Stimulated activated CD8-positive, alpha-beta memory T cell treated with anti-CD3 and anti-CD28 coated beads, Interleukin-4, amount 100 ng/mL, for 48 hours (primary cell): ENCODE measurements at regions not wholly inside any gene's neighbourhood (a gene's known extent, or its start where the extent isn't known, plus 50 kb on each side); places are given as distances from the start of the nearest gene placed in this dataset.
"Not testable (repeated sequence)": the region's sequence is repeated elsewhere in the genome, so short reads cannot be mapped to it uniquely, and the experiment has no call there.

ENCODE experiments used
- DNase-seq: peaks from one replicate; pipeline ENCODE4 v3.0.0-alpha.2; 2020

DNA sequence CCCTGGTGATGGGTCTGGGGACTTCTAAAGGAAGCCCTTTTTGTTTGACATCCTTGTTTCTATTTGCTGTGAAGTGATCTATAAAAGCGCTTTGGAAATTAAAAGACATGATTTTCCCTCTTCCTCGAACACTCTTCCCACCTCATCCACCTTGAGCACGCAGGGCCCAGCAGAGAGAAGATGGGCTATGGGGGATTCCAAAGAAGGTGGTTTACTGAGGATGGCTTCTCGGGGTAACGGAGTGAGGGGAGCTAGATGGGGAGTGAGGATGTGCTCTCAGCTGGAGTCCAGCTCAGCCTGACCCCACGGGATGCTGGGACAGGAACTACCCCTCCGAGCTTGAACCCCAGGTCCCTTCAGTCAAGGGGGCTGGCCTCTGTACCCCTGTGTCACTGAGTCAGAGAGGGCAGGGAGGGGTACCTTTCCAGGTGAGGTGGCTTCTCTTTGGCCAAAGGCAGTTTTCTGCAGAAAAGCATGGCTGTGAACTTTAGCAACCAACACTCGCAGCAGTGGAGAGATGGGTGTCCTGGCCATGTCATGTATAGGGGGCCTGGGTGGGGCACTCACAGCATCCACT is 180.7 kb upstream of the SMAD3 start:
- DNase-seq, result no peak

GRCh38 chr15:66885281-66885915 is 180.0 kb upstream of the SMAD3 start:
- DNase-seq, result no peak

DNA sequence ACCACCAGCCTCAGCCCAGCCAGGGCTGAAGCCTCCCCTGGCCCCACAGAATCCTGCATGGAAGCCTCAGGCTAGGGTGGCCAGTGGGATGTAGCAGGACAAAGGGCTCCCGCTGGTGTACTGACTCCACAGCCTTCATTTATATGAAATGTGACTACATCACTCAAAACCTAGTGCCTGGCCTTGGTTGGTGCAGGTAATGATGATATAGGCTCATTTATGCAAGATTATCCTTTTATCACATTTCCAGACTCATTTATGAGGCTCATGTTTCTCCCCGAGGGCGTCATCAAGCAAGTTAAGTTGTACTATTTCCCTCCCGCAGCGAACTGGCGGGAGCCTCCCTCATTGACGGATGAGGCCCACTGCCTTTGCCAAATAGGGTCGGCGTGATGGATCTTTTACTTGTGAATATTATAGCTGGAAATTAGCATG is 179.1 kb upstream of the SMAD3 start:
- no peak for DNase-seq

DNA sequence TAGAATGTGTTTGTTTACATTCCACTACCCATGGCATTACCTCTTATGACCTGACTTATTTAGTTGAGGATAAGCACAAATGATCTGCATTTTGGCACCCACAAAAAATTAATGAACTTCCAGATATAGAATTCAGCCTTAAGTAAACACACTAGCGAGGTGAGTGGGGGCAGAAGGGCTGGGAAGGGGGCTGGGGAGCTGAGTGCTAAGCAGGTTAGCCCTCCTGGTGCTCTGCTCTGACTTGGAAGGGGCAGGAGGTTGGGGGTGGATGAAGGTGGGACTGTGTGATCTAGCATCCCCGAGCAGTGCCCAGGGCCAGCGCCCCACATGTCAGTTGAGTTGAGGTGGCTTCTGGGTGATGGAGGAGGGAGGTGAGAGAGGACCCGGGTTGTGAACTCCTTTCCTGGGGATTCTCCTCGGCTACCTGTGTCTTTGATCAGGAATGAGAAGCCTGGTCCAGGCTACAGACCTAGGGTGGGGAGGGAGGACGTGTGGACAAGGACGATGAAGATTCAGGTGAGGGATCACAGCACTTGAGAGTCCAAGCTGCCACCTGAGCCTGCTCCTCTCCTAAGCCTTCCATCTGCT is 178.6 kb upstream of the SMAD3 start:
- no peak for DNase-seq

GRCh38 chr15:66889298-66889697 is 176.1 kb upstream of the SMAD3 start:
- DNase-seq, result not testable (repeated sequence)

DNA sequence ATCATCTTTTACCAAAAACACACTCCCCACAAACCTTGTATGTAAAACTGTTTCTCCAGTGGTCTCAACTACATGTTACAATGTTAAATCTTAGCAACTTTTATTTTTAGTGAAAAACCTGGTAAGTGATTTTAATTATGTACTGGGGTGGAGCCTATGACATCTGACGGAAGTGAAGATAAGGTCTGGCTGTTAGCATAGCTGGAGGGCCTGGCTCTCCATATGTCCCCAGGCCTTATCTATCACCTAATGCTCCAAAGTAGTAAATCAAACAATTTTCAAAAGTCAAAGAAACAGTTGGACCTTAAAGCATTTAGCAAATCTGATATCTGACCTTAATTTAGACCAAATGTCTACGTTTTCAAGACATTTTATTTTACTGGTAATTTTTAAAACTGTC is 173.6 kb upstream of the SMAD3 start:
- DNase-seq, result no peak

GRCh38 chr15:66893294-66893693 is 172.1 kb upstream of the SMAD3 start:
- no peak for DNase-seq

- no peak for DNase-seq
Measured at GRCh38 chr15:66894363-66894762, 171.0 kb upstream of the SMAD3 start.

- no peak for DNase-seq
Measured at GRCh38 chr15:66894986-66895780, 170.2 kb upstream of the SMAD3 start.

DNA sequence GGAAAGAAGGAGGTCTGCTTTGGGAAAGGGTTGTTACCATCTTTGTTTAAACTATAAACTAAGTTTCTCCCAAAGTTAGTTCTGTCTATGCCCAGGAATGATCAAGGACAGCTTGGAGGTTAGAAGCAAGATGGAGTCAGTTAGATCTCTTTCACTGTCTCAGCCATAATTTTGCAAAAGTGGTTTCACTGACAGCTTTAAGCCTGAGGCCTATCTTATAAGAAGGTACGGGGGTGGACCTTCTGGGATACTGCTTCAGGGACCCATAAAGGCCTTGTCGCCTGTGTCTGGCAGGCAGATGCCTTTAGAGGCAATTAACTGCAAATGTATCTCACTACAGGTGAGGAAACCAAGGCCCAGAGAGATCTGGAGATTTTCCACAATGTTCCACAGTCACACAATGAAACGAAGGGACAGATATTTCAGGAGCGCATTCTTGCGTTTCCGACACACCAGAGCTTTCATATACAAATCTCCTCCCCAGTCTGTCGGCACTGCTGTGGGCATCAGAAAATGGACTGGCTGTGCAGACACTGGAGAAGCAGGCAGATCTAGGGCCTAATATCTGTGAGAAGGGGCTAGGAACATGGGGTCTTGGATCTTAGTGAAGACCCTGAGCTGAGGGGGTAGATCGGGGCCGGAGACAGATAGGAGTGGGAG is 169.5 kb upstream of the SMAD3 start:
- DNase-seq, result no peak

- DNase-seq, result no peak
Measured at GRCh38 chr15:66896611-66897010, 168.8 kb upstream of the SMAD3 start.

GRCh38 chr15:66897416-66897815 is 168.0 kb upstream of the SMAD3 start:
- no peak for DNase-seq

DNA sequence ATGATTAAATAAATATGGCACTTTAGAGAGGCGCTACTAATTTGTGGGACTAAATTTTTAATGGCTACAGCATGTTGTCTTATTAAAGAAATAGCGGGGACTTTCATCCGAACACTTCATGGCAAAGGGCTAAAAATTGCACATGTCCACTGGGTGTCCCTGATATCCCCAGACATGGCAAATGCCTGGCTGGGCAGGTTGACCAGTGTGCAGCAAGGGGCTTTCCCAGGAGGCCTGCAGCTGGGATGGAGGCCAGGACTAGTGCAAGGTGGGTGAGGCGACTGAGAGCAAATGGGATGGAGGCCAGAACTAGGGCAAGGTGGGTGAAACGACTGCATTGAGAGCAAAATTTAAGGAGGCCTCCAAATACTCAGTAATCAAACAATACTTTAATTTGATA is 167.4 kb upstream of the SMAD3 start:
- no peak for DNase-seq

DNA sequence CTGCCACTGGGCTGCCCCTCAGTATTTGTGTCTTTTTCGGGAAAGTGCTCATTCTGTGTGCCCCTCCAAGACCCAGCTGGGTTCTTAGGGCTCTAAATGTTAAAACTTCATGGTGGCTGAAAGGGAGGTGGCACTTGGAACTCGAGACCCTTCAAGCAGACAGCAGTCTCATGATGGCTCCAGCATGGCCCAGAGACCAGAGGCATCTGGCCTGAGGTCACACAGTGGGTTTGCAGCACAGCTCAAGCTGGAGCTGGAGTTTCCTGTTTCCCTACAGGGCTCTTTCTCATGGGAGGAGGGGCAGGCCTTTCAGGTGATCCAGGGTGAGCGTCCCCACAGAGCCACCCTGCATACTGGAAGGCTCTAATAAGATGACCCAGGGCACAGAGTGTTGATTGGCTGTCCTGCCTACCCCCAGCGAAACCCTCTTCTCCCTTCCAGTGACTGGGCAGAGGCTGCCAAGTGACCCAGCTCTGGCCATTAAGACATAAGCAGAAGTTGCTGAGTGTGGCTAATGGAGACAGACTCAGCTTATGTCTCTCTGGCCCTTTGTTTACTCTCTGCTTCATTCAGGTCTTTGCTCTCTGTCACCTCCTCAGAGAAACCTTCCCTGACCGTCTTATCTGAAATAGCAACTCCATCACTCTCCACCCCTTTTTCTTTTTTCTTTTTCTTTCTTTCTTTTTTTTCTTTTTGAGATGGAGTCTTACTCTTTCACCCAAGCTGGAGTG is 166.6 kb upstream of the SMAD3 start:
- DNase-seq, result no peak

DNA sequence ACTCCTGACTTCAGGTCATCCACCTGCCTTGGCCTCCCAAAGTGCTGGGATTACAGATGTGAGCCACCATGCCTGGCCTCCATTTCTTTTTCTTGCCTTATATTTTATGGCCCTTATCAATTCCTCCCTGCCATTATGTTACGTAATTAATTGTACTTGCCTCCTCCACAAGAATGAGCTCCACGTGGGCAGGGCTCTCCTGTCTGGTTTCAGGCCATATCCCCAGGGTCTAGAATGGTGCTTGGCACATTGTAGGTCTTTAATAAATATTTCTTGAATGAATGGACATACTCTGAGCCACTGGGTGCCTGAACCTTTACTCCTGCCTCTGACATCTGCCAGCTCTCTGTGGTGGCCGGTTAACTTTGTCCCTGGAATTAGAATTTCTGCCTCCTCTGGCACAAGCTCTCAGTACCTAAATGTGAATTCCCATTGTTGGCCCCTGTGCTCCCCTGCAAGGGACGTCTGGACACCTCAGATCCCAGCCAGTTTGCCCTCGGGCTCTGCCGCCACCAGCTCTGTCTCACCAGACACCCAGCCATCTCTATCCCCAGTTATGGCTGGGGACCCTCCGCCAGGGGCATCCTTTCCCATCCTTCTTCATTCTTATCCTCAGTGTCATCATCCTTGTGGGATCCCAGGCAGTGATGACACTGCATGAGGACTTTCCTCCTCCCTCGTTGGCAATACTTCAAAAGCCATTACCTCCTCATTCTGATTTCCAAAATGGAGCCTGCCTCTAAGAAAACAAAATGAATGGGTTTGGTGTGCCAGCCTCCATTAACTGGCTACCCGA is 165.6 kb upstream of the SMAD3 start:
- no peak for DNase-seq

GRCh38 chr15:66900586-66901310 is 164.7 kb upstream of the SMAD3 start:
- no peak for DNase-seq

DNA sequence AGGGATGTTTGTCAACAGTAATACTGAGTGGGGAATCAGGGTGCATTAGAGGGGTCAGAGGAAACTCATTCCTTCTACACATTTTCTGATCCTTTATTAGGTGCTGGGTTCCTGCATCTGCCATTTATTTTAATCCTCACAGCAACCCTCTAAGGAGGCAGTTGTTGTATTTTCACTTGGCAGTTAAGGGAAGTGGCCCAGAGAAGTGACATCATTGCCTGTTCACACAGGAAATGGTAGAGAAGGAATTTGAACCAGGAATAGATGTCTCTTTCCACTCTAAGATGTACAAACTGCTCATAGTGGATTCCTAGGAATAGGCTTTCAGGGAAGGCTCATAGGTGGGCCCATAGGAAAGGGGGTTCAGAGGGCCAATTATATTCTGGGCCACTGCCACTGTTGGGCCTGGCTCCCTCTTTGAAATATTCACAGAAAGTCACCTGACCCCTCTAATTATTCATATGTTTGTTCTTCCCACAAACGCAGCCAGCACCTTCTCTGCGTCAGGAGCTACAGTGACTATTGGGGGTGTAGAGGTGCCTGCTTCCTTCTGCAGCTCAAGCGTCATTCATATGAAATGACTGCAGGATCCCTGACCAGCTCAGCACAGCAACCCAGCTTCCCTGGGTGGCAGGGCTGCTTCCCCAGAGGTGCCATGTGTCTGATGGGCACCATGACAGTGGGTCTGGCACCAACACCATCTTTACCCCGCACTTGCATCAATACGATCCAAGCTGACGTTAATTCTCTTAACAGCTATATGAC is 163.9 kb upstream of the SMAD3 start:
- DNase-seq, result no peak

- DNase-seq, result no peak
Measured at GRCh38 chr15:66905185-66905584, 160.2 kb upstream of the SMAD3 start.

DNA sequence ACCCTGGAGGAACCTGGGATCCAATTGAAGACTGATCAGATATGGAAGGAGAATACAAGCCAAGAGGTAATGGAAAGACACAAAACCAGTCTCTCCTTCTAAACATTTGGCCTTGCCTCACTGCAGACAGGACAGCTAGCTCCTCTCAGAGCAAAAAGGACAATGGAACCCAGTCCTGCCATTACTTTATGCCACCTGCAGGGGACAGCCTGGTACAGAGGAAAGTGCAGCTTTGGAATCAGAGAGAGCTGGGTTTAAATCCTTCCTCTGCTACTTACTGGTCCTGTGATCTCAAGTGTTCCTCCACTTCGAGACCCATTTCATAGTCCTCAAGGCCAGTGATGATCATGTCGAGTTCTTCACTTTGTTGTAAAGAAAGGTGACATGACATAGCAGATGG is 159.4 kb upstream of the SMAD3 start:
- DNase-seq, result no peak
